C4-2B (cell line): ENCODE measurements at regions not wholly inside any gene's neighbourhood (a gene's known extent, or its start where the extent isn't known, plus 50 kb on each side); places are given as distances from the start of the nearest gene placed in this dataset.

Experiments
- H3K27ac ChIP-seq: fragments of 450-650 bp; 2 replicates; pipeline ENCODE4 v1.5.1; 2017
- ZFX ChIP-seq: fragments of 450-650 bp; IDR thresholded peaks from 2 replicates; pipeline ENCODE4 v1.6.1; 2017
- TF ChIP-seq, protein P1 (sequence below): fragments of 450-650 bp; conservative IDR thresholded peaks from 2 replicates; pipeline ENCODE4 v1.5.1; 2017; ENCODE audit warnings: mild to moderate bottlenecking

DNA sequence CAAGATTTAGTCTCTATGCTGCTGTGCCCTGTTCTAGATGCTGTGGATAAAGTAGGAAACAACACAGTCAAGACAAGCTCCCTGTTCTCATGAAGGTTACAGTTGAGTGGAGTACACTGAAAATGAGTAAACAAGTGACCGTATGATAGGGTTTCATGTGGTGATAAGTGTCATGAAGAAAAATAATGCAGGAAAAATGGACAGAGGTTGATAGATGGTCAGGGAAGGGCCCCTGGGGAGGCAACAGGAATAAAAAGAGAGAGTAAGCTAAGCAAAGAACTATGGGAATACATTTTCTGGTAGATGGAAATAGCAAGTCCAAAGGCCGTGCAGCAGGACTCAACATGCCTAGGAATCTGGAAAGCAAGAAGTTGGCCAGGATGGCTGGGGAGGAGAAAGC is 394.0 kb downstream of the DTHD1 start:
- H3K27ac ChIP-seq: no peak overlapping the region
- TF ChIP-seq, protein P1, sequence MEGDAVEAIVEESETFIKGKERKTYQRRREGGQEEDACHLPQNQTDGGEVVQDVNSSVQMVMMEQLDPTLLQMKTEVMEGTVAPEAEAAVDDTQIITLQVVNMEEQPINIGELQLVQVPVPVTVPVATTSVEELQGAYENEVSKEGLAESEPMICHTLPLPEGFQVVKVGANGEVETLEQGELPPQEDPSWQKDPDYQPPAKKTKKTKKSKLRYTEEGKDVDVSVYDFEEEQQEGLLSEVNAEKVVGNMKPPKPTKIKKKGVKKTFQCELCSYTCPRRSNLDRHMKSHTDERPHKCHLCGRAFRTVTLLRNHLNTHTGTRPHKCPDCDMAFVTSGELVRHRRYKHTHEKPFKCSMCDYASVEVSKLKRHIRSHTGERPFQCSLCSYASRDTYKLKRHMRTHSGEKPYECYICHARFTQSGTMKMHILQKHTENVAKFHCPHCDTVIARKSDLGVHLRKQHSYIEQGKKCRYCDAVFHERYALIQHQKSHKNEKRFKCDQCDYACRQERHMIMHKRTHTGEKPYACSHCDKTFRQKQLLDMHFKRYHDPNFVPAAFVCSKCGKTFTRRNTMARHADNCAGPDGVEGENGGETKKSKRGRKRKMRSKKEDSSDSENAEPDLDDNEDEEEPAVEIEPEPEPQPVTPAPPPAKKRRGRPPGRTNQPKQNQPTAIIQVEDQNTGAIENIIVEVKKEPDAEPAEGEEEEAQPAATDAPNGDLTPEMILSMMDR: no peak
- TF ChIP-seq ZFX: no peak

DNA sequence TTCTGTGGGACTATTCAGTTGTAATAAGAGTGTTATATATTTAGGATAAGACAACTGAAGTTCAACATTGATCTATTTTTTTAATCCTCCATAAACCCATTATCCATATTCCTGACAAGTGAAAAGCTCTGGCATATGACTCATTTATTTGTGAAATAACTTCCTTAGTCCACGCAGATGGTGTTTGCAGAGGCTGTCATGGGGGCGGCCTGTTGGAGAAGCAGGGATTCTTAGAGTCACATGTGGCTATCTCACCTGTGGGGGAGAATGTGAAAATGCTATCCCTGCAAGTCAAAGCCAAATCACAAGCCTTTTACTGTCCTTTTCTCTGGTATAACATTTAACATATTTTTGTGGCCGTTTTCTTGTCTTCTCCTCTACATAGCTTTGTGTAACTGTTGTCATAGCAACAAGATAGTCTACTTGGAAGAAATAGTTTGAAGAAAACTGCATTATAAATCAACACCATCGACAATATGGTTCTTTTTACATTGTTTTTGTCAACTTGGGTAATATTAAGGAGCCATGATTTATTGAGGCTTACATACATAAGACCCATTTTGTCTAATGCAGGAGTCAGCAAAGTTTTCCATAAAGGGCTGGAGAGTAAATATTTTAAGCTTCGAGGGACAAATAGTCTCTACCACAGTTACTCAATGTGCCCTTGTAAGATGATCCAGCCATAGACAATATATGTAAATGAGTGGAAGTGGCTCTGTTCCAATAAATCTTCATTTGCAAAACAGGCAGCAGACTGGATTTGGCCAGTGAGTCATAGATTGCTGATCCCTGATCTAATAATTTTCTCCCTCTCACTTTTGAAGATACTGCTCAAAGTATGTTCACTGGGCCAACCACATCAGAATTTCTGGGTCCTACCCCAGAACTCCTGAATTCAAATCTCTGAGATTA is 395.0 kb downstream of the DTHD1 start:
- H3K27ac ChIP-seq: no peak overlapping the region
- no peak for TF ChIP-seq ZFX
- TF ChIP-seq, protein P1: no peak

DNA sequence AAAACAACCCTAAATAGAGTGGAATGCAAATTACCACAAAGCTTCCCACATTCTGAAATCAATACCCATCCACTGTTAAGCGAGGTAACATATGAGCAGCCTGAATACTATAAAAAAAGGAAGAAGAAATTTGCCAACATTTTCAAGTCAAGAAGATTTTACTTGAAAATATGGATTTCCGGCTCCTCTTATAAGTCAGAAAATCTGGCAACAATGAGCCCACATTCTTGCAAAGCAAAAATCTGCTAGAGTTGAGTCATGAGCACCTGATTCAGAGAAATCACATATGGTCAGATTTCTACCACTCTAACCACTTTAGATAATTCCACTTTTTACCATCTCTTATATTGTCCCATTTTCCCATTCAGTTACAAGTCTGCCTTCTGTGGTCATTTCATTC is 395.7 kb downstream of the DTHD1 start:
- TF ChIP-seq ZFX: no peak
- TF ChIP-seq, protein P1: no peak
- no peak overlapping the region for H3K27ac ChIP-seq

DNA sequence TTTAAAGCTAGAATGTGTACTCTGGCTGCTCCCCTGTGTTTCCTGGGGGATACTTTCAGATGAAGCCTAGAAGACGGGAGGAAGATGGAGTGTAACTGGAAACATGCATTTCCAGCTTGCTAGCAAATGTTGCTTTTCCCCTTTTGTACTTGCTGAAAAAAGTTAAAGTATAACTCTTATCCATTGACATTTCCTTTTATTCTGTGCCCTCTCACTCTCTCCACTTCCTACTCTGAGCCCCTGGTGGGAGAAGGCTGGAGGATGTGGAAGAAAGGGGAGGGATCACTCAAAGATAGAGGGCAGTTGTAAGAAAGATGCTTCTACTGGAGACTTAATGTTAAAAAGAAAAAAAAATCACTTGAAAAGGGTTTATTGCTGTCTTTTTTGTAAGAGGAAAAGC is 396.5 kb downstream of the DTHD1 start:
- H3K27ac ChIP-seq: no peak overlapping the region
- TF ChIP-seq ZFX: no peak
- TF ChIP-seq, protein P1: no peak

DNA sequence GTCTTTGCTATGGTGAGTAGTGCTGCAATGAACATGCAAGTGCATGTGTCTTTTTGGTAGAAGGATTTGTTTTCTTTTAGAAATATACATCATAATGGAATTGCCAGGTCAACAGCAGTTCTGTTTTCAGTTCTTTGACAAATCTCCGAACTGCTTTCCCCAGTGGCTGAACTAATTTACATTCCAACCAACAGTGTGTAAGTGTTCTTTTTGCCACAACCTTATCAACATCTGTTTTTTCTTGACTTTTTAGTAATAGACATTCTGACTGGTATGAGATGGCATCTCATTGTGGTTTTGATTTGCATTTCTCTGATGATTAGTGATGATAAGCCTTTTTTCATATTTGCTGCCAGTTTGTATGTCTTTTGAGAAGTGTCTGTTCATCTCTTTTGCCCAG is 406.3 kb downstream of the DTHD1 start:
- TF ChIP-seq, protein P1: no peak
- TF ChIP-seq ZFX: no peak
- no peak overlapping the region for H3K27ac ChIP-seq

DNA sequence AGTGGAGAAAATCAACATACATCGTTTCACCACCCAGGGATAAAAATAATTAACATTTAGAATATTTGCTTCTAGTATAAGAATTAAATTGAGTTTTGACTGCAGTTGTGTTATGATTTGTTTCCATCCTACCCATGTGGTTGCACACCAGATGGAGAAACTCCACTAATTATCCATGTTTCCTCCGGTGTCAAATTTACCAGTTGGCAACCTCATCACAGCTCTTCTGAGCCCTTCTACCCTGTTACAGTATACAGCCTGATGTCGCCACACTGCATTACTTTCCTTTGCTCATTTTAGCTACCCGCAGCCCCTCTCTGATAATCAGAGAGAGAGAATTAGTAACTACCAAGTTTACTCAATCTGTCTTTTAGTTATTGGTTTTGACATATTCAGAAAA is 411.2 kb downstream of the DTHD1 start:
- TF ChIP-seq ZFX: no peak
- TF ChIP-seq, protein P1: no peak
- no peak overlapping the region for H3K27ac ChIP-seq

DNA sequence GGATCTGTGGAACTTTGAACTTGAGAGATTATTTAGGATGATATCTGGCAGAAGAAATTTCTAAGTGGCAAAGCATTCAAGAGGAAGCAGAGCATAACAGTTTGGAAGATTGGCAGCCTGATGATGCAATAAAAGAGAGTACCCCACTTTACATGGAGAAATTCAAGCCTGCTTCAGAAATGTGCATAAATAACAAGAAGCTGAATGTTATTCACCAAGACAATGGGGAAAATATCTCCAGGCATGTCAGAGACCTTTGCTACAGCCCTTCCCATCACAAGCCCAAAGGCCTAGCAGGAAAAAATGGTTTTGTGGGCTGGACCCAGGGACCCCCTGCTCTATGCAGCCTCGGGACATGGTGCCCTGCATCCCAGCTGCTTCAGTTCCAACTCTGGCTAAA is 420.8 kb downstream of the DTHD1 start:
- no peak overlapping the region for H3K27ac ChIP-seq

More for the DNA sequence above, 420.8 kb downstream of the DTHD1 start:
- TF ChIP-seq ZFX: no peak
- TF ChIP-seq, protein P1: no peak
